Activated T-helper 17 cell treated with anti-CD3 and anti-CD28 coated beads, Interleukin-2, amount 50 U/mL, for 72 hours (primary cell): ENCODE measurements at regions not wholly inside any gene's neighbourhood (a gene's known extent, or its start where the extent isn't known, plus 50 kb on each side); places are given as distances from the start of the nearest gene placed in this dataset.

Experiments
- ATAC-seq: fragments of 150-1000 bp; cut with Tn5 transposase; replicated peaks from 2 replicates; pipeline ENCODE4 v1.10.0; 2021; ENCODE audit warnings: mild to moderate bottlenecking, moderate library complexity
- H3K27ac Mint-ChIP-seq: one replicate; pipeline ENCODE4 v1.8.0; 2022; ENCODE audit warnings: mixed read lengths
- H3K27me3 Mint-ChIP-seq: one replicate; pipeline ENCODE4 v1.8.0; 2022; ENCODE audit warnings: mixed read lengths
- H3K36me3 Mint-ChIP-seq: one replicate; pipeline ENCODE4 v1.8.0; 2022; ENCODE audit warnings: low read depth, mild to moderate bottlenecking, mixed read lengths
- H3K4me1 Mint-ChIP-seq: one replicate; pipeline ENCODE4 v1.8.0; 2022; ENCODE audit warnings: mixed read lengths
- H3K4me3 Mint-ChIP-seq: one replicate; pipeline ENCODE4 v1.8.0; 2022; ENCODE audit warnings: mild to moderate bottlenecking, mixed read lengths
- H3K9me3 Mint-ChIP-seq: one replicate; pipeline ENCODE4 v1.8.0; 2022; ENCODE audit warnings: mixed read lengths

- Mint-ChIP-seq H3K4me3 (no peak overlapping the region), H3K27ac (no peak overlapping the region), H3K36me3 (no peaks in the 10 kb centered on the region), H3K9me3 (no peaks in the 10 kb centered on the region), H3K4me1 (no peaks in the 10 kb centered on the region), H3K27me3 (peaks cover 27% of the 10 kb centered on the region)
- peak; percentile 11 for ATAC-seq
These were observed 167.6 kb downstream of the WT1 start for GRCh38 chr11:32267679-32268187.

- ATAC-seq: no peak
- Mint-ChIP-seq H3K27ac (no peak overlapping the region), H3K36me3 (no peaks in the 10 kb centered on the region), H3K27me3 (peaks cover 25% of the 10 kb centered on the region), H3K4me3 (no peak overlapping the region), H3K4me1 (no peaks in the 10 kb centered on the region), H3K9me3 (no peaks in the 10 kb centered on the region)
These were observed 161.4 kb downstream of the WT1 start for GRCh38 chr11:32273931-32274330.

- no peaks in the 10 kb centered on the region for H3K36me3 Mint-ChIP-seq
- peaks cover 4% of the 10 kb centered on the region for H3K9me3 Mint-ChIP-seq
- H3K4me3 Mint-ChIP-seq: no peak overlapping the region
- H3K27ac Mint-ChIP-seq: no peak overlapping the region
- no peak for ATAC-seq
- no peaks in the 10 kb centered on the region for H3K4me1 Mint-ChIP-seq
- peaks cover 27% of the 10 kb centered on the region for H3K27me3 Mint-ChIP-seq
These were observed 155.7 kb downstream of the WT1 start for GRCh38 chr11:32279672-32280071.

GRCh38 chr11:32280339-32280738 lies 155.0 kb downstream of the WT1 start:
- Mint-ChIP-seq H3K9me3 (peaks cover 4% of the 10 kb centered on the region), H3K27ac (no peak overlapping the region), H3K36me3 (no peaks in the 10 kb centered on the region), H3K4me3 (no peak overlapping the region), H3K4me1 (no peaks in the 10 kb centered on the region), H3K27me3 (peaks cover 27% of the 10 kb centered on the region)
- ATAC-seq: no peak

- Mint-ChIP-seq H3K27me3 (peaks cover 24% of the 10 kb centered on the region), H3K4me3 (no peak overlapping the region), H3K4me1 (no peaks in the 10 kb centered on the region), H3K27ac (no peak overlapping the region), H3K36me3 (no peaks in the 10 kb centered on the region), H3K9me3 (peaks cover under 1% of the 10 kb centered on the region)
- no peak for ATAC-seq
These were observed 147.1 kb downstream of the WT1 start for GRCh38 chr11:32288276-32288675.

GRCh38 chr11:32289701-32290100 lies 145.6 kb downstream of the WT1 start:
- ATAC-seq: no peak

GRCh38 chr11:32290783-32291182 lies 144.6 kb downstream of the WT1 start:
- ATAC-seq: no peak
- Mint-ChIP-seq H3K4me1 (no peaks in the 10 kb centered on the region), H3K36me3 (no peaks in the 10 kb centered on the region), H3K9me3 (no peaks in the 10 kb centered on the region), H3K27ac (no peak overlapping the region), H3K27me3 (peaks cover 16% of the 10 kb centered on the region), H3K4me3 (no peak overlapping the region)

More at GRCh38 chr11:32289701-32290100, 145.6 kb downstream of the WT1 start:
- Mint-ChIP-seq H3K36me3 (no peaks in the 10 kb centered on the region), H3K4me1 (no peaks in the 10 kb centered on the region), H3K27me3 (peaks cover 16% of the 10 kb centered on the region), H3K9me3 (no peaks in the 10 kb centered on the region), H3K27ac (no peak overlapping the region), H3K4me3 (no peak overlapping the region)

GRCh38 chr11:32297611-32298011 lies 137.7 kb downstream of the WT1 start:
- no peak for ATAC-seq
- no peak overlapping the region for H3K27ac Mint-ChIP-seq
- H3K9me3 Mint-ChIP-seq: no peaks in the 10 kb centered on the region

GRCh38 chr11:32302826-32303225 lies 132.5 kb downstream of the WT1 start:
- Mint-ChIP-seq H3K27ac (no peak overlapping the region), H3K4me3 (no peak overlapping the region), H3K36me3 (no peaks in the 10 kb centered on the region), H3K4me1 (no peaks in the 10 kb centered on the region), H3K9me3 (no peaks in the 10 kb centered on the region), H3K27me3 (peaks cover 3% of the 10 kb centered on the region)
- ATAC-seq: no peak

More at GRCh38 chr11:32297611-32298011, 137.7 kb downstream of the WT1 start:
- Mint-ChIP-seq H3K4me3 (no peak overlapping the region), H3K4me1 (no peaks in the 10 kb centered on the region), H3K36me3 (no peaks in the 10 kb centered on the region), H3K27me3 (no peaks in the 10 kb centered on the region)

GRCh38 chr11:32304521-32304920 lies 130.8 kb downstream of the WT1 start:
- Mint-ChIP-seq H3K4me1 (no peaks in the 10 kb centered on the region), H3K9me3 (no peaks in the 10 kb centered on the region), H3K27me3 (peaks cover 4% of the 10 kb centered on the region), H3K27ac (no peak overlapping the region), H3K4me3 (no peak overlapping the region), H3K36me3 (no peaks in the 10 kb centered on the region)
- ATAC-seq: no peak

GRCh38 chr11:32305460-32305859 lies 129.9 kb downstream of the WT1 start:
- Mint-ChIP-seq H3K4me3 (no peak overlapping the region), H3K36me3 (no peaks in the 10 kb centered on the region), H3K27ac (no peak overlapping the region), H3K4me1 (no peaks in the 10 kb centered on the region), H3K9me3 (no peaks in the 10 kb centered on the region), H3K27me3 (peaks cover 7% of the 10 kb centered on the region)
- no peak for ATAC-seq

- H3K36me3 Mint-ChIP-seq: no peaks in the 10 kb centered on the region
- H3K27me3 Mint-ChIP-seq: peaks cover 7% of the 10 kb centered on the region
- no peak for ATAC-seq
- no peak overlapping the region for H3K4me3 Mint-ChIP-seq
- H3K27ac Mint-ChIP-seq: no peak overlapping the region
- H3K4me1 Mint-ChIP-seq: no peaks in the 10 kb centered on the region
- no peaks in the 10 kb centered on the region for H3K9me3 Mint-ChIP-seq
These were observed 127.9 kb downstream of the WT1 start for GRCh38 chr11:32307471-32307870.

GRCh38 chr11:32307913-32308312 lies 127.4 kb downstream of the WT1 start:
- Mint-ChIP-seq H3K36me3 (no peaks in the 10 kb centered on the region), H3K4me3 (no peak overlapping the region), H3K4me1 (peaks cover 2% of the 10 kb centered on the region), H3K27me3 (peaks cover 7% of the 10 kb centered on the region), H3K27ac (no peak overlapping the region), H3K9me3 (no peaks in the 10 kb centered on the region)
- ATAC-seq: no peak

GRCh38 chr11:32309530-32310213 lies 125.7 kb downstream of the WT1 start:
- Mint-ChIP-seq H3K27ac (no peak overlapping the region), H3K4me1 (peaks cover 4% of the 10 kb centered on the region), H3K9me3 (no peaks in the 10 kb centered on the region), H3K4me3 (no peak overlapping the region), H3K27me3 (peaks cover 7% of the 10 kb centered on the region), H3K36me3 (no peaks in the 10 kb centered on the region)
- ATAC-seq: no peak

GRCh38 chr11:32310214-32310601 lies 125.1 kb downstream of the WT1 start:
- no peak overlapping the region for H3K4me3 Mint-ChIP-seq

More at GRCh38 chr11:32310214-32310601, 125.1 kb downstream of the WT1 start:
- peaks cover 7% of the 10 kb centered on the region for H3K27me3 Mint-ChIP-seq
- no peak overlapping the region for H3K27ac Mint-ChIP-seq
- H3K9me3 Mint-ChIP-seq: no peaks in the 10 kb centered on the region
- no peak for ATAC-seq
- no peaks in the 10 kb centered on the region for H3K36me3 Mint-ChIP-seq
- peaks cover 4% of the 10 kb centered on the region for H3K4me1 Mint-ChIP-seq
